GM19238 (cell line): ENCODE measurements at regions not wholly inside any gene's neighbourhood (a gene's known extent, or its start where the extent isn't known, plus 50 kb on each side); places are given as distances from the start of the nearest gene placed in this dataset.
"Not testable (repeated sequence)": the region's sequence is repeated elsewhere in the genome, so short reads cannot be mapped to it uniquely, and the experiment has no call there.

Experiments used
- DNase-seq: peaks from one replicate; pipeline ENCODE4 v3.0.0; 2011; ENCODE audit warnings: low spot score; ENCODE audit not compliant: insufficient read length

- DNase-seq: not testable (repeated sequence)
Observed at GRCh38 chr16:29237495-29237894, 169.0 kb downstream of the NPIPB11 start.

GRCh38 chr16:29237023-29237422, 169.5 kb downstream of the NPIPB11 start:
- DNase-seq: not testable (repeated sequence)

GRCh38 chr16:29235836-29236370, 170.6 kb downstream of the NPIPB11 start:
- not testable (repeated sequence) for DNase-seq

- DNase-seq: not testable (repeated sequence)
Observed at GRCh38 chr16:29234536-29235275, 171.8 kb downstream of the NPIPB11 start.

GRCh38 chr16:29233705-29234404, 172.7 kb downstream of the NPIPB11 start:
- DNase-seq: not testable (repeated sequence)

- no peak for DNase-seq
Observed at GRCh38 chr16:29232811-29233704, 173.5 kb downstream of the NPIPB11 start.

- not testable (repeated sequence) for DNase-seq
Observed at GRCh38 chr16:29232160-29232705, 174.3 kb downstream of the NPIPB11 start.

GRCh38 chr16:29231244-29231643, 175.3 kb downstream of the NPIPB11 start:
- DNase-seq: no peak

- DNase-seq: no peak
Observed at GRCh38 chr16:29230671-29231096, 175.8 kb downstream of the NPIPB11 start.

- not testable (repeated sequence) for DNase-seq
Observed at GRCh38 chr16:29230006-29230668, 176.4 kb downstream of the NPIPB11 start.

- not testable (repeated sequence) for DNase-seq
Observed at GRCh38 chr16:29229616-29230005, 176.9 kb downstream of the NPIPB11 start.

GRCh38 chr16:29228664-29229611, 177.6 kb downstream of the NPIPB11 start:
- not testable (repeated sequence) for DNase-seq

GRCh38 chr16:29227751-29228663, 178.5 kb downstream of the NPIPB11 start:
- not testable (repeated sequence) for DNase-seq

GRCh38 chr16:29226782-29227181, 179.7 kb downstream of the NPIPB11 start:
- no peak for DNase-seq

- not testable (repeated sequence) for DNase-seq
Observed at GRCh38 chr16:29224675-29225074, 181.8 kb downstream of the NPIPB11 start.

- DNase-seq: not testable (repeated sequence)
Observed at GRCh38 chr16:29222615-29223014, 183.9 kb downstream of the NPIPB11 start.

- not testable (repeated sequence) for DNase-seq
Observed at GRCh38 chr16:29222008-29222407, 184.5 kb downstream of the NPIPB11 start.

GRCh38 chr16:29221281-29221955, 185.1 kb downstream of the NPIPB11 start:
- DNase-seq: not testable (repeated sequence)
